GM12864 (cell line): ENCODE measurements at regions not wholly inside any gene's neighbourhood (a gene's known extent, or its start where the extent isn't known, plus 50 kb on each side); places are given as distances from the start of the nearest gene placed in this dataset.

Source experiments
- DNase-seq: peaks from one replicate; pipeline ENCODE4 v3.0.0-alpha.2; 2011; ENCODE audit warnings: low read depth
- H3K4me3 ChIP-seq: 2 replicates; pipeline ENCODE4 v1.5.1; 2011; ENCODE audit warnings: mild to moderate bottlenecking, low read depth, low read length, control low read depth
- CTCF ChIP-seq: IDR thresholded peaks from 2 replicates; pipeline ENCODE4 v1.5.1; 2011; ENCODE audit warnings: low read depth, mild to moderate bottlenecking, moderate library complexity, low read length, control low read depth, inconsistent platforms; ENCODE audit errors: missing control alignments

GRCh38 chr9:27671636-27672035 is 98.4 kb upstream of the C9orf72 start:
- DNase-seq = no peak
- H3K4me3 ChIP-seq = no peak overlapping the region
- no peak for TF ChIP-seq CTCF

- H3K4me3 ChIP-seq = no peak overlapping the region
- no peak for TF ChIP-seq CTCF
- DNase-seq = no peak
Observed at GRCh38 chr9:27672718-27673117, 99.4 kb upstream of the C9orf72 start.

GRCh38 chr9:27673641-27674040 is 100.4 kb upstream of the C9orf72 start:
- no peak for TF ChIP-seq CTCF
- no peak overlapping the region for H3K4me3 ChIP-seq
- no peak for DNase-seq

GRCh38 chr9:27675354-27675753 is 102.1 kb upstream of the C9orf72 start:
- no peak for TF ChIP-seq CTCF
- no peak overlapping the region for H3K4me3 ChIP-seq

GRCh38 chr9:27676827-27677226 is 103.5 kb upstream of the C9orf72 start:
- DNase-seq = no peak
- TF ChIP-seq CTCF = no peak
- H3K4me3 ChIP-seq = no peak overlapping the region

More at GRCh38 chr9:27675354-27675753, 102.1 kb upstream of the C9orf72 start:
- DNase-seq = no peak

- no peak for TF ChIP-seq CTCF
- no peak overlapping the region for H3K4me3 ChIP-seq
Observed at GRCh38 chr9:27679338-27679737, 106.1 kb upstream of the C9orf72 start.

GRCh38 chr9:27683181-27683580 is 109.9 kb upstream of the C9orf72 start:
- H3K4me3 ChIP-seq = no peak overlapping the region
- TF ChIP-seq CTCF = no peak
- DNase-seq = no peak

More at GRCh38 chr9:27679338-27679737, 106.1 kb upstream of the C9orf72 start:
- DNase-seq = no peak
